ENCODE measurements at regions not wholly inside any gene's neighbourhood (a gene's known extent, or its start where the extent isn't known, plus 50 kb on each side); places are given as distances from the start of the nearest gene placed in this dataset.
"Not testable (repeated sequence)": the region's sequence is repeated elsewhere in the genome, so short reads cannot be mapped to it uniquely, and the experiment has no call there.

- FAIRE-seq (no peak), DNase-seq (ENCODE audit: low read depth, low spot score) (no peak), ATAC-seq (no peak)
- in situ Hi-C loops (cut with MboI) = no loop called here
- 52% methylated on average over 3 of the region's 3 CpGs for WGBS (ENCODE audit: insufficient coverage, insufficient replicate concordance, low lambda C conversion rate, missing lambda C conversion rate)
- Histone ChIP-seq H3K4me1 (ENCODE audit: control insufficient read depth, insufficient read depth, low read length) (no peaks in the 10 kb centered on the region), H4K20me1 (ENCODE audit: control insufficient read depth, insufficient read depth) (no peaks in the 10 kb centered on the region), H2AFZ (ENCODE audit: control insufficient read depth, low read depth, low read length) (no peak overlapping the region), H3K27me3 (replicated peaks in 1 of 2; ENCODE audit: control insufficient read depth in 2 of 2, insufficient read depth in 2 of 2, low read length in 1 of 2) (no peaks in the 10 kb centered on the region), H3K36me3 (ENCODE audit: control insufficient read depth in 2 of 2, insufficient read depth in 2 of 2, low read length in 1 of 2) (no peaks in the 10 kb centered on the region), H3K27ac (ENCODE audit: control insufficient read depth, insufficient read depth) (no peak overlapping the region), H3K9ac (ENCODE audit: control insufficient read depth, insufficient read depth, low read length) (no peak overlapping the region), H3K9me3 (replicated peaks; ENCODE audit: control insufficient read depth, insufficient read depth, low read length) (no peaks in the 10 kb centered on the region), H3K4me3 (no peak overlapping the region), H3K4me2 (ENCODE audit: control insufficient read depth, insufficient read depth) (no peak overlapping the region), H3K79me2 (ENCODE audit: control insufficient read depth, insufficient read depth, low read length) (no peaks in the 10 kb centered on the region)
- TF ChIP-seq MEF2B (IDR thresholded peaks at IDR 0.05; ENCODE audit: partially characterized antibody, poor library complexity, severe bottlenecking) (no peak), RAD21 (IDR thresholded peaks at IDR 0.05; ENCODE audit: insufficient read depth, low read depth, low read length) (no peak), RAD51 (IDR thresholded peaks at IDR 0.05) (no peak), ASH2L (IDR thresholded peaks at IDR 0.05; ENCODE audit: borderline replicate concordance, low read depth) (no peak), CBX3 (IDR thresholded peaks at IDR 0.05; ENCODE audit: borderline replicate concordance, low read depth) (no peak), NR2F1 (conservative IDR thresholded peaks at IDR 0.05) (no peak), GABPA (IDR thresholded peaks at IDR 0.05; ENCODE audit: low read depth) (no peak), PAX8 (IDR thresholded peaks at IDR 0.05) (no peak), LARP7 (IDR thresholded peaks at IDR 0.05) (no peak), TCF12 (IDR thresholded peaks at IDR 0.05; ENCODE audit: low read depth, low read length) (no peak), SREBF1 (IDR thresholded peaks at IDR 0.05; ENCODE audit: low read length) (no peak), STAT1 (conservative IDR thresholded peaks at IDR 0.05) (no peak), NBN (IDR thresholded peaks at IDR 0.05) (no peak), SREBF2 (IDR thresholded peaks at IDR 0.05; ENCODE audit: low read length) (no peak)
- TF ChIP-seq, protein P1, sequence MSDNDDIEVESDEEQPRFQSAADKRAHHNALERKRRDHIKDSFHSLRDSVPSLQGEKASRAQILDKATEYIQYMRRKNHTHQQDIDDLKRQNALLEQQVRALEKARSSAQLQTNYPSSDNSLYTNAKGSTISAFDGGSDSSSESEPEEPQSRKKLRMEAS (IDR thresholded peaks at IDR 0.05; ENCODE audit: low read depth, low read length) = no peak
- ChIA-PET RAD21 (ENCODE audit: unreplicated experiment) (no interaction called here), POLR2A (no interaction called here), CTCF (no interaction called here), SMC1A (ENCODE audit: uncharacterized antibody, unreplicated experiment) (no interaction called here)
- intact Hi-C loops (cut with micrococcal nuclease; ENCODE audit: unreplicated experiment) = no loop called here
- no TSS peak for BruUV-seq (replicated peaks)
Observed at GRCh38 chr2:153532140-153532539, 53.6 kb upstream of the RPRM start.

- intact Hi-C loops (cut with micrococcal nuclease; ENCODE audit: unreplicated experiment); H3K9me3 ChIP-seq (replicated peaks; ENCODE audit: control insufficient read depth, insufficient read depth, low read length); BruUV-seq (replicated peaks); POLR2A ChIA-PET; H4K20me1 ChIP-seq (ENCODE audit: control insufficient read depth, insufficient read depth); DNase-seq (ENCODE audit: low read depth, low spot score); H3K9ac ChIP-seq (ENCODE audit: control insufficient read depth, insufficient read depth, low read length); H3K79me2 ChIP-seq (ENCODE audit: control insufficient read depth, insufficient read depth, low read length); H2AFZ ChIP-seq (ENCODE audit: control insufficient read depth, low read depth, low read length); RAD21 ChIA-PET (ENCODE audit: unreplicated experiment); FAIRE-seq; H3K27ac ChIP-seq (ENCODE audit: control insufficient read depth, insufficient read depth); H3K36me3 ChIP-seq (ENCODE audit: control insufficient read depth in 2 of 2, insufficient read depth in 2 of 2, low read length in 1 of 2); H3K4me1 ChIP-seq (ENCODE audit: control insufficient read depth, insufficient read depth, low read length); ATAC-seq; H3K4me2 ChIP-seq (ENCODE audit: control insufficient read depth, insufficient read depth); H3K4me3 ChIP-seq; SMC1A ChIA-PET (ENCODE audit: uncharacterized antibody, unreplicated experiment); in situ Hi-C loops (cut with MboI); H3K27me3 ChIP-seq (replicated peaks in 1 of 2; ENCODE audit: control insufficient read depth in 2 of 2, insufficient read depth in 2 of 2, low read length in 1 of 2): not testable (repeated sequence)
- WGBS (ENCODE audit: insufficient coverage, insufficient replicate concordance, low lambda C conversion rate, missing lambda C conversion rate) = 28% methylated on average over 4 of the region's 4 CpGs
- CTCF ChIA-PET = interaction anchor here (0.7 kb wide), 1 partner anchor 365 kb away, joined by 3 read pairs; no protein-coding TSS in a partner anchor
Observed at GRCh38 chr2:153533803-153534202, 55.2 kb upstream of the RPRM start.

DNA sequence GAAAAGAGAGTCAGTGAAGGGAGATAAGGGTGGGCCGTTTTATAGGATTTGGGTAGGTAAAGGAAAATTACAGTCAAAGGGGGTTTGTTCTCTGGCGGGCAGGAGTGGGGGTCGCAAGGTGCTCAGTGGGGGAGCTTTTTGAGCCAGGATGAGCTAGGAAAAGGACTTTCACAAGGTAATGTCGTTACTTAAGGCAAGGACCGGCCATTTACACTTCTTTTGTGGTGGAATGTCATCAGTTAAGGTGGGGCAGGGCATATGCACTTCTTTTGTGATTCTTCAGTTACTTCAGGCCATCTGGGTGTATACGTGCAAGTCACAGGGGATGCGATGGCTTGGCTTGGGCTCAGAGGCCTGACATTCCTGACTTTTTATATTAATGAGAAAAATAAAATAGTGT, 56.0 kb upstream of the RPRM start:
- POLR2A ChIA-PET = not testable (repeated sequence)

More for the DNA sequence above, 56.0 kb upstream of the RPRM start:
- H4K20me1 ChIP-seq (ENCODE audit: control insufficient read depth, insufficient read depth); H3K9ac ChIP-seq (ENCODE audit: control insufficient read depth, insufficient read depth, low read length); H2AFZ ChIP-seq (ENCODE audit: control insufficient read depth, low read depth, low read length); H3K27ac ChIP-seq (ENCODE audit: control insufficient read depth, insufficient read depth); FAIRE-seq; H3K36me3 ChIP-seq (ENCODE audit: control insufficient read depth in 2 of 2, insufficient read depth in 2 of 2, low read length in 1 of 2); ATAC-seq; intact Hi-C loops (cut with micrococcal nuclease; ENCODE audit: unreplicated experiment); SMC1A ChIA-PET (ENCODE audit: uncharacterized antibody, unreplicated experiment); H3K79me2 ChIP-seq (ENCODE audit: control insufficient read depth, insufficient read depth, low read length); H3K27me3 ChIP-seq (replicated peaks in 1 of 2; ENCODE audit: control insufficient read depth in 2 of 2, insufficient read depth in 2 of 2, low read length in 1 of 2); H3K4me2 ChIP-seq (ENCODE audit: control insufficient read depth, insufficient read depth); BruUV-seq (replicated peaks); H3K4me3 ChIP-seq; RAD21 ChIA-PET (ENCODE audit: unreplicated experiment); H3K9me3 ChIP-seq (replicated peaks; ENCODE audit: control insufficient read depth, insufficient read depth, low read length); H3K4me1 ChIP-seq (ENCODE audit: control insufficient read depth, insufficient read depth, low read length); DNase-seq (ENCODE audit: low read depth, low spot score); in situ Hi-C loops (cut with MboI): not testable (repeated sequence)
- 40% methylated on average over 6 of the region's 7 CpGs for WGBS (ENCODE audit: insufficient coverage, insufficient replicate concordance, low lambda C conversion rate, missing lambda C conversion rate)
- CTCF ChIA-PET = interaction anchor here (0.7 kb wide), 1 partner anchor 365 kb away, joined by 3 read pairs; no protein-coding TSS in a partner anchor
